Progenitor cell of endocrine pancreas (in vitro differentiated cells): ENCODE measurements at regions not wholly inside any gene's neighbourhood (a gene's known extent, or its start where the extent isn't known, plus 50 kb on each side); places are given as distances from the start of the nearest gene placed in this dataset.

Experiments used
- DNase-seq: peaks from one replicate; pipeline ENCODE4 v3.0.0; 2021; ENCODE audit warnings: low spot score; ENCODE audit not compliant: unreplicated experiment
- H3K27ac Mint-ChIP-seq: 2 replicates; pipeline ENCODE4 v1.8.0; 2021; ENCODE audit warnings: mild to moderate bottlenecking, moderate library complexity, mixed read lengths
- H3K27me3 Mint-ChIP-seq: 2 replicates; pipeline ENCODE4 v1.8.0; 2021; ENCODE audit warnings: mixed read lengths
- H3K36me3 Mint-ChIP-seq: 2 replicates; pipeline ENCODE4 v1.8.0; 2022; ENCODE audit warnings: mixed read lengths; ENCODE audit not compliant: insufficient read depth
- H3K4me1 Mint-ChIP-seq: 2 replicates; pipeline ENCODE4 v1.8.0; 2021; ENCODE audit warnings: low read depth, mixed read lengths
- H3K4me3 Mint-ChIP-seq: 2 replicates; pipeline ENCODE4 v1.8.0; 2021; ENCODE audit warnings: low read depth, mild to moderate bottlenecking, moderate library complexity, mixed read lengths
- H3K9me3 Mint-ChIP-seq: 2 replicates; pipeline ENCODE4 v1.8.0; 2021; ENCODE audit warnings: low read depth, mixed read lengths
- TF ChIP-seq, protein P1 (sequence below): fragments of 200-600 bp; sonication (generic); IDR thresholded peaks from one replicate; pipeline ENCODE4 v1.5.0; 2021; ENCODE audit warnings: antibody characterized with exemption, mild to moderate bottlenecking; ENCODE audit not compliant: unreplicated experiment

DNA sequence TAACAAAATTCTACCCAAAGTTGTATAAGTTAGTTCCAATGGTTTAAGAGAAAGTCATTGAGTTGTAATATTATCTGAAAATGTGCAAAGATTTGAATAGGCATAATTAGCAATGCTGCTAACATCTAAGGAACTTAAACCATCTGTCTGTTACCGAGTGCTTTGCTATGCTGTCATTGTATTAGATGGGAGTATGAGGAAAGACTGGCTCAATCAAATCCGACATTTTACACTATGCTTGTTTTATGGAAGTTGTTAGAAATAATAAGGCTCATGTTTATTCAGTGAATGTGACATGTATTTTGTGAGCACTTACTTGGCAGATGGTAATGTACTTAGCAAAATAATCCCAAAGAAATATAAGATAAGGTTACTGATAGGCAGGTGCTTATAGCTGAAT is 1715.1 kb downstream of the PCDH7 start:
- Mint-ChIP-seq H3K9me3 (peaks cover 9% of the 10 kb centered on the region), H3K27ac (no peak overlapping the region), H3K4me3 (no peak overlapping the region), H3K27me3 (no peaks in the 10 kb centered on the region), H3K4me1 (no peaks in the 10 kb centered on the region), H3K36me3 (no peaks in the 10 kb centered on the region)
- no peak for DNase-seq
- TF ChIP-seq, protein P1, sequence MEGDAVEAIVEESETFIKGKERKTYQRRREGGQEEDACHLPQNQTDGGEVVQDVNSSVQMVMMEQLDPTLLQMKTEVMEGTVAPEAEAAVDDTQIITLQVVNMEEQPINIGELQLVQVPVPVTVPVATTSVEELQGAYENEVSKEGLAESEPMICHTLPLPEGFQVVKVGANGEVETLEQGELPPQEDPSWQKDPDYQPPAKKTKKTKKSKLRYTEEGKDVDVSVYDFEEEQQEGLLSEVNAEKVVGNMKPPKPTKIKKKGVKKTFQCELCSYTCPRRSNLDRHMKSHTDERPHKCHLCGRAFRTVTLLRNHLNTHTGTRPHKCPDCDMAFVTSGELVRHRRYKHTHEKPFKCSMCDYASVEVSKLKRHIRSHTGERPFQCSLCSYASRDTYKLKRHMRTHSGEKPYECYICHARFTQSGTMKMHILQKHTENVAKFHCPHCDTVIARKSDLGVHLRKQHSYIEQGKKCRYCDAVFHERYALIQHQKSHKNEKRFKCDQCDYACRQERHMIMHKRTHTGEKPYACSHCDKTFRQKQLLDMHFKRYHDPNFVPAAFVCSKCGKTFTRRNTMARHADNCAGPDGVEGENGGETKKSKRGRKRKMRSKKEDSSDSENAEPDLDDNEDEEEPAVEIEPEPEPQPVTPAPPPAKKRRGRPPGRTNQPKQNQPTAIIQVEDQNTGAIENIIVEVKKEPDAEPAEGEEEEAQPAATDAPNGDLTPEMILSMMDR, result no peak

- TF ChIP-seq, protein P1, result no peak
- H3K4me1 Mint-ChIP-seq, result no peaks in the 10 kb centered on the region
- peaks cover 7% of the 10 kb centered on the region for H3K9me3 Mint-ChIP-seq
- no peak overlapping the region for H3K4me3 Mint-ChIP-seq
- no peak overlapping the region for H3K27ac Mint-ChIP-seq
- H3K27me3 Mint-ChIP-seq, result no peaks in the 10 kb centered on the region
- H3K36me3 Mint-ChIP-seq, result no peaks in the 10 kb centered on the region
- no peak for DNase-seq
Measured at GRCh38 chr4:32436816-32437215, 1716.6 kb downstream of the PCDH7 start.

DNA sequence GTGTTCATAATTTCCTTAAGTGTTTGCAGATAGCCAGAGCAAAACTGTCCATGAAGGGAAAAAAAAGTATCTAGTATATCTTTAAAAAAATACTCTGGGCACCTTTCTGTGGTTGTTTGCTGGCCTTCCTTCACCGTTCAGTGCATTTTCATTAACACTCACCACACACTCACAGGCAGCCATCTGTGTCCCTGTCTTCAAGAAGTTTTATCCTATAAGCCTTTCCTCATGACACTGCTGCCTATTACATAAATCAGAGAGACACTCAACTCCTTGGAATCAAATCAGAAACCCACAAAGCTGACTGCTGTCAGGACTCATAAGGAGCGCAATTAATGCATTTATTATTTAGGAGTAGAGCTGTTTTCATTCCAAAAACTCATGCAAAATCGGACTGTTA is 1720.2 kb downstream of the PCDH7 start:
- Mint-ChIP-seq H3K27me3 (no peaks in the 10 kb centered on the region), H3K27ac (no peak overlapping the region), H3K9me3 (no peaks in the 10 kb centered on the region), H3K4me1 (no peaks in the 10 kb centered on the region), H3K36me3 (no peaks in the 10 kb centered on the region), H3K4me3 (no peak overlapping the region)
- TF ChIP-seq, protein P1, result no peak
- DNase-seq, result no peak

GRCh38 chr4:32454482-32454881 is 1734.3 kb downstream of the PCDH7 start:
- no peaks in the 10 kb centered on the region for H3K27me3 Mint-ChIP-seq
- no peak for DNase-seq
- no peaks in the 10 kb centered on the region for H3K36me3 Mint-ChIP-seq
- H3K9me3 Mint-ChIP-seq, result peaks cover 5% of the 10 kb centered on the region
- no peak overlapping the region for H3K27ac Mint-ChIP-seq
- no peak overlapping the region for H3K4me3 Mint-ChIP-seq
- H3K4me1 Mint-ChIP-seq, result no peaks in the 10 kb centered on the region
- TF ChIP-seq, protein P1, result no peak

- H3K9me3 Mint-ChIP-seq, result peaks cover 5% of the 10 kb centered on the region
- no peaks in the 10 kb centered on the region for H3K27me3 Mint-ChIP-seq
- H3K4me1 Mint-ChIP-seq, result no peaks in the 10 kb centered on the region
- no peaks in the 10 kb centered on the region for H3K36me3 Mint-ChIP-seq
- TF ChIP-seq, protein P1, result no peak
- H3K4me3 Mint-ChIP-seq, result no peak overlapping the region
- no peak for DNase-seq
- no peak overlapping the region for H3K27ac Mint-ChIP-seq
Measured at GRCh38 chr4:32455231-32455630, 1735.1 kb downstream of the PCDH7 start.
